Neutrophil (primary cell): ENCODE measurements at regions not wholly inside any gene's neighbourhood (a gene's known extent, or its start where the extent isn't known, plus 50 kb on each side); places are given as distances from the start of the nearest gene placed in this dataset.

Experiments used
- H3K27ac ChIP-seq: fragments of 200-600 bp; sonication (generic); 2 replicates; pipeline ENCODE4 v1.5.1; 2016; ENCODE audit warnings: mild to moderate bottlenecking, moderate library complexity
- H3K27me3 ChIP-seq: fragments of 200-600 bp; sonication (generic); 2 replicates; pipeline ENCODE4 v1.6.0; 2016; ENCODE audit warnings: mild to moderate bottlenecking
- H3K36me3 ChIP-seq: fragments of 200-600 bp; sonication (generic); 2 replicates; pipeline ENCODE4 v1.5.1; 2017
- H3K4me1 ChIP-seq, 2 experiments: fragments of 200-600 bp in 1 of 2; sonication (generic) in 1 of 2; 1 replicate in 1 of 2; 2 replicates in 1 of 2; pipeline versions ENCODE4 v1.5.1 to v1.6.1; 2013 to 2016; ENCODE audit warnings: low read depth in 1 of 2, low read length in 1 of 2, mild to moderate bottlenecking in 1 of 2, moderate library complexity in 1 of 2; ENCODE audit not compliant: control insufficient read depth in 1 of 2, insufficient read depth in 1 of 2
- H3K4me3 ChIP-seq, 2 experiments: fragments of 200-600 bp in 1 of 2; sonication (generic) in 1 of 2; 1 replicate in 1 of 2; 2 replicates in 1 of 2; pipeline ENCODE4 v1.5.1; 2013 to 2016; ENCODE audit warnings: low read depth in 1 of 2, low read length in 1 of 2, mild to moderate bottlenecking in 1 of 2, moderate library complexity in 1 of 2
- H3K9me3 ChIP-seq: fragments of 200-600 bp; sonication (generic); 2 replicates; pipeline ENCODE4 v1.5.1; 2016
- TF ChIP-seq, protein P1 (sequence below): fragments of 200-600 bp; sonication (generic); IDR thresholded peaks from 2 replicates; pipeline ENCODE4 v1.5.1; 2016; ENCODE audit warnings: antibody characterized with exemption

DNA sequence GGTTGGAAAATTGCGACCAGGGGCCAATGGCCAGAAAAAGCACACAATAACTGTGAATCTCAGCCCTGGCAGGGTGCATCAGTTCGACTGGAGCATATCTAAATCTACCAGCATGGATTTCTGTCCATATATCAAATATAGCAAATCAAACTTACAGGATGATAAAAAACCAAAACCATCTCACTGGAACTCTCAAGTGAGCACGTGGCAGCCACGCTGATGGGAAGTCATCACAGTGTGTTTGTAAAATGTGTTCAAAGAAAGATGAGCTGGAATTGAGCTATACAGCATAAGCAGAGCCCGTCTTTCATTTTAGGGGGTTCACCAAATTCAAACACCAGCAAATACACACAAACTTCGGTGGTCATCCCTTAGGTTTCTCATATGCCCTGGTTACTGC lies 610.1 kb downstream of the AJAP1 start:
- no peaks in the 10 kb centered on the region for H3K36me3 ChIP-seq
- H3K27ac ChIP-seq, result no peak overlapping the region
- H3K4me3 ChIP-seq, result no peak overlapping the region
- TF ChIP-seq, protein P1, sequence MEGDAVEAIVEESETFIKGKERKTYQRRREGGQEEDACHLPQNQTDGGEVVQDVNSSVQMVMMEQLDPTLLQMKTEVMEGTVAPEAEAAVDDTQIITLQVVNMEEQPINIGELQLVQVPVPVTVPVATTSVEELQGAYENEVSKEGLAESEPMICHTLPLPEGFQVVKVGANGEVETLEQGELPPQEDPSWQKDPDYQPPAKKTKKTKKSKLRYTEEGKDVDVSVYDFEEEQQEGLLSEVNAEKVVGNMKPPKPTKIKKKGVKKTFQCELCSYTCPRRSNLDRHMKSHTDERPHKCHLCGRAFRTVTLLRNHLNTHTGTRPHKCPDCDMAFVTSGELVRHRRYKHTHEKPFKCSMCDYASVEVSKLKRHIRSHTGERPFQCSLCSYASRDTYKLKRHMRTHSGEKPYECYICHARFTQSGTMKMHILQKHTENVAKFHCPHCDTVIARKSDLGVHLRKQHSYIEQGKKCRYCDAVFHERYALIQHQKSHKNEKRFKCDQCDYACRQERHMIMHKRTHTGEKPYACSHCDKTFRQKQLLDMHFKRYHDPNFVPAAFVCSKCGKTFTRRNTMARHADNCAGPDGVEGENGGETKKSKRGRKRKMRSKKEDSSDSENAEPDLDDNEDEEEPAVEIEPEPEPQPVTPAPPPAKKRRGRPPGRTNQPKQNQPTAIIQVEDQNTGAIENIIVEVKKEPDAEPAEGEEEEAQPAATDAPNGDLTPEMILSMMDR, result no peak
- H3K9me3 ChIP-seq, result no peaks in the 10 kb centered on the region
- no peaks in the 10 kb centered on the region for H3K27me3 ChIP-seq
- H3K4me1 ChIP-seq, result no peaks in the 10 kb centered on the region

DNA sequence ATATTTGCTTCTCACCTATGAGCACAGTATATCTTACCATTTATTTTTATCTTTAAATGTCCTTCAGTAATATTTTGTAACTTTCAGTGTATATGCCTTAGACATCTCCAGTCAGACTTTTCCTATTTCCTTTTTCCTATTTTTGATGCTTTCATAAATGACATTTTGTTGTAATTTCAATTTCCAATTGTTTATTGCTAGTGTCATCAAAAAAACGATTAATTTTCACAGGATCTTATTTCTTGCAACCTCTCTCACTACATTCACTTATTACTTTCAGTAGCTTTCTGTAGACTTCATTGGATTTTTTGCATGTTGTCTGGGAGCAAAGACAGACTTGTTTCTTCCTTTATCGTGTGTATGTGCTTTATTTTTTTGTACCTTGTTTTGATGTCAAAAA lies 602.4 kb downstream of the AJAP1 start:
- no peak overlapping the region for H3K27ac ChIP-seq
- peaks cover 4% of the 10 kb centered on the region for H3K9me3 ChIP-seq
- no peak overlapping the region for H3K4me3 ChIP-seq
- TF ChIP-seq, protein P1, result no peak
- H3K36me3 ChIP-seq, result no peaks in the 10 kb centered on the region
- no peaks in the 10 kb centered on the region for H3K27me3 ChIP-seq
- no peaks in the 10 kb centered on the region for H3K4me1 ChIP-seq

DNA sequence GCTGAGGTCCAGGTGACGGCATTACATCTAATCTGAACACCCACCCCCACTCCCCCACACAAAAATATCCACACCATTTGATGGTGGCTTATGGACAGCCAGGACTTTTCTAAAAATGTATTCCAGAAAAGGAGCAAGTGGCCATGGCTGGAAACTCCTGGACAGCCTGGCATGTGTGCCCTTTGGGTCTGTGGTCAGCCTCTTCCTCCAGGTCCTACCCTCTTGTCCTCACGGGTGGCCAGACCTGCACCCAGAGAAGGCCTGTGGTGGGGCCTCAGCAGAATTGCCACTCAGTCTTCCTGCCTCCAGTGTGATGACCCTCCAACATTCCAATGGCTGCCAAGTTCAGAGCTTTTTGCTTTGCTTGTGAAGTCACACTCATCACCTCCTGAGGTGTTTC lies 600.6 kb downstream of the AJAP1 start:
- peaks cover 4% of the 10 kb centered on the region for H3K9me3 ChIP-seq
- H3K36me3 ChIP-seq, result no peaks in the 10 kb centered on the region
- no peaks in the 10 kb centered on the region for H3K4me1 ChIP-seq
- TF ChIP-seq, protein P1, result no peak
- H3K27ac ChIP-seq, result no peak overlapping the region
- no peak overlapping the region for H3K4me3 ChIP-seq
- no peaks in the 10 kb centered on the region for H3K27me3 ChIP-seq

DNA sequence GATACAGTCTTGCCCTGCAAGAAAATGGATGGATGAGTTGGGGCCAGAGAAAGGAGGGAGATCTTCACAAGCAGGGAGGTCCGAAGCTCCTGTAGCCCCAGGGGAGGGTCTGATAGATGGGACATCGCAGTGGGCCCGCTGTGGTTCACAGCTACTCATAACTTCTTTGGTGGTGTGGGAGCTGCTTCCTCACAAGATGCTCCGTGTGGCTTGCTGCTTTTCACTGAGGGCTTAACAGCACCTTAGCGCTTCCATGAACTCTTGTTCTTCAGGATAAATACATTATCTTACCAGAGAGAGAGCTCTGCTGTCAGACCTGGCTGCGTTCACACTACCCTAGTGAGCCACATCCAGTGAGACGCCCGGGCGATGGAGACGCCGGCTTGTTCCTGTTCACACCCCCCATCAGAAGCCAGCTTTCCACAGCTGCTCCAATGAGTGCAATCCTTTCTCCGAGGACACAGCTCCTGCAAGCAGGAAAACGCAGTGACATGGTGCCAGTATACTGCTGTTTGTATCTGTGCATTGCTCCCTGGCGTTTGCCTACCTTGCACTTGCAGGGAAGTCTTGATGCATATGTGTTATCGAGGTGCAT lies 599.8 kb downstream of the AJAP1 start:
- H3K4me3 ChIP-seq, result no peak overlapping the region
- H3K27me3 ChIP-seq, result no peaks in the 10 kb centered on the region
- no peaks in the 10 kb centered on the region for H3K36me3 ChIP-seq
- H3K9me3 ChIP-seq, result peaks cover 4% of the 10 kb centered on the region
- H3K27ac ChIP-seq, result no peak overlapping the region
- H3K4me1 ChIP-seq, result no peaks in the 10 kb centered on the region
- TF ChIP-seq, protein P1, result no peak

DNA sequence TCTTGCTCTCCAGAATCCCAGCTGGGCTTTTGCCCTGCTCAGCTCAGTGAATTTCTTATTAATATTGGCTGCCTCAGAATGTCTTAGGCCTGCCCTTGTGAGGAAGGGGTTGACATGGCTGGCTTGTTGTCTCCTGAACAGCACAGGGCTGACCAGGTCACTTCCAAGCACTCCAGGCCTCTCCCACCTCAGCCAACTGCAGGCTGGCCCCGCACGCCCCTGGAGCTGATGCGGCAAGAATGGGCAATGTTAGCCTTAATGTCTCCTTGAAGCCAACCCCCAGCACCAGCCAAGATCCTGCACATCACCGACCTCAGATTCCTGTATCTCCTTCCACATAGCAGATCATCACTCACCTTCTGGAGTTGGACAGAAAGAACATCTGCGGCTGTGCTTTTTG lies 598.6 kb downstream of the AJAP1 start:
- Histone ChIP-seq H3K4me3 (no peak overlapping the region), H3K27ac (no peak overlapping the region), H3K27me3 (no peaks in the 10 kb centered on the region), H3K4me1 (no peaks in the 10 kb centered on the region), H3K9me3 (no peaks in the 10 kb centered on the region), H3K36me3 (no peaks in the 10 kb centered on the region)
- TF ChIP-seq, protein P1, result no peak

DNA sequence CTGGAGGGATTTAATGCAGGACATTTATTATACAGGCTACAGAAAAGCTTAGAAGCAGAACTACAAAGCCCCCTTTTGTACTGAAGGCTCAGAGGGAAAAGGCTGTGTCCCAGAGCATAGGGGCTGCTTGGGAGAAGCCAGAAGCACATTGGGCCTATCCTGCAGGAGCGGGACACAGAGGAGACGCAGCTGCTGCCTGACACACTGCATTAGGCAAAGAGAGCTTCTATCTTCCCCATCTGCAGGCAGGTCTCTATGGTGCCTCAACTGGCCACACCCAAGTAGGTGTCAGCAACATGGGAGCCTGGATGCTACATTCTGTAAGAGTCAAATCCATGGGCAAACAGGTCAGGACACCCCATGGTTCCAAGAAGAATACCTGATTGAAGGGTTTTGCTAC lies 595.9 kb downstream of the AJAP1 start:
- H3K4me3 ChIP-seq, result no peak overlapping the region
- no peaks in the 10 kb centered on the region for H3K36me3 ChIP-seq
- H3K27ac ChIP-seq, result no peak overlapping the region
- no peaks in the 10 kb centered on the region for H3K4me1 ChIP-seq
- TF ChIP-seq, protein P1, result no peak
- H3K27me3 ChIP-seq, result no peaks in the 10 kb centered on the region
- H3K9me3 ChIP-seq, result no peaks in the 10 kb centered on the region
